ENCODE measurements at regions not wholly inside any gene's neighbourhood (a gene's known extent, or its start where the extent isn't known, plus 50 kb on each side); places are given as distances from the start of the nearest gene placed in this dataset.

DNA sequence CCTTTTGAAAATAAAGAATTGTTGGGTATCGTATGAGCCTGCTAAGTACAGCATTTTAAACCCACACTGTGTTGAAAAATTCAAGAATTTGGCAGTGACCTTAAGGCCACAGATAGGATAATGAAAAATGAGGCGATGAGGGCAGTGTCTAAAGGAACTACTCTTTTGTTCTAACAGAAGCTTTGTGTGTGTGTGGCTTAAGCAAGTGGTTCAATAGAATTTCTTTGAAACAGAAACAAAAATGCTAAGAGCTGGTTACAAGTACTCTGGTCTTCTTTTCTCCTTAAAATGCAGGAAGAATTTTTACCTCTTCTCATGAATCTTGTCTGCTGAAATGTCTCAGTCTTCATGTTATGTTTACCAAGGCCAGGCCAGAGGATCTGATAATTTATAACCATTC is 279.5 kb downstream of the ZNF536 start:
- Histone ChIP-seq H3K27ac (no peak overlapping the region), H3K9me3 (no peaks in the 10 kb centered on the region), H3K27me3 (ENCODE audit: low read depth) (peaks cover 57% of the 10 kb centered on the region), H3K4me1 (no peaks in the 10 kb centered on the region), H3K4me3 (no peak overlapping the region), H3K36me3 (no peaks in the 10 kb centered on the region)
- DNase-seq (no peak), ATAC-seq (no peak)
- TF ChIP-seq, protein P1, sequence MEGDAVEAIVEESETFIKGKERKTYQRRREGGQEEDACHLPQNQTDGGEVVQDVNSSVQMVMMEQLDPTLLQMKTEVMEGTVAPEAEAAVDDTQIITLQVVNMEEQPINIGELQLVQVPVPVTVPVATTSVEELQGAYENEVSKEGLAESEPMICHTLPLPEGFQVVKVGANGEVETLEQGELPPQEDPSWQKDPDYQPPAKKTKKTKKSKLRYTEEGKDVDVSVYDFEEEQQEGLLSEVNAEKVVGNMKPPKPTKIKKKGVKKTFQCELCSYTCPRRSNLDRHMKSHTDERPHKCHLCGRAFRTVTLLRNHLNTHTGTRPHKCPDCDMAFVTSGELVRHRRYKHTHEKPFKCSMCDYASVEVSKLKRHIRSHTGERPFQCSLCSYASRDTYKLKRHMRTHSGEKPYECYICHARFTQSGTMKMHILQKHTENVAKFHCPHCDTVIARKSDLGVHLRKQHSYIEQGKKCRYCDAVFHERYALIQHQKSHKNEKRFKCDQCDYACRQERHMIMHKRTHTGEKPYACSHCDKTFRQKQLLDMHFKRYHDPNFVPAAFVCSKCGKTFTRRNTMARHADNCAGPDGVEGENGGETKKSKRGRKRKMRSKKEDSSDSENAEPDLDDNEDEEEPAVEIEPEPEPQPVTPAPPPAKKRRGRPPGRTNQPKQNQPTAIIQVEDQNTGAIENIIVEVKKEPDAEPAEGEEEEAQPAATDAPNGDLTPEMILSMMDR (IDR thresholded peaks at IDR 0.05), result no peak
- intact Hi-C loops (cut with DNase I), result no loop called here

DNA sequence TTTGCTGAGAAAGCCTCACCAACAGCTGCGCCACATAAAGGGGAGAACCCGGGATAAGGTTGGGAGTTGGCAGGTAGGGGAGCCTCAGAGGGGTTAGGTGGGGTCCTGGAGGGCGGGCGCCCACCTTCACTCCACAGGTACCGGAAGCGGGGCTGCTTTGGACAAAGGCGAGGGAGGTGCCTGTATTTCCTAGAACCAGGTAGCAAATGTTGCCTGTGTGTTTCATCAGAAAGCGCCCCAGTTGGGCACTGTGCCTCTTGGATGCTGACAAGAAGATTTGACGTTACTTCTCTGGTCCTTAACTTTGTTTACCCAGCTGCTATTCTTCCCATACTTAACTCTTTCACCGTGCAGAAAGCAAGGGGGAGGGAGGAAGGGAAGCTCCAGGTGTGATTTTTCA is 278.9 kb downstream of the ZNF536 start:
- Histone ChIP-seq H3K4me3 (no peak overlapping the region), H3K27ac (no peak overlapping the region), H3K4me1 (no peaks in the 10 kb centered on the region), H3K36me3 (no peaks in the 10 kb centered on the region), H3K27me3 (ENCODE audit: low read depth) (peaks cover 60% of the 10 kb centered on the region), H3K9me3 (no peaks in the 10 kb centered on the region)
- intact Hi-C loops (cut with DNase I), result no loop called here
- ATAC-seq (no peak), DNase-seq (no peak)
- TF ChIP-seq, protein P1 (IDR thresholded peaks at IDR 0.05), result no peak

DNA sequence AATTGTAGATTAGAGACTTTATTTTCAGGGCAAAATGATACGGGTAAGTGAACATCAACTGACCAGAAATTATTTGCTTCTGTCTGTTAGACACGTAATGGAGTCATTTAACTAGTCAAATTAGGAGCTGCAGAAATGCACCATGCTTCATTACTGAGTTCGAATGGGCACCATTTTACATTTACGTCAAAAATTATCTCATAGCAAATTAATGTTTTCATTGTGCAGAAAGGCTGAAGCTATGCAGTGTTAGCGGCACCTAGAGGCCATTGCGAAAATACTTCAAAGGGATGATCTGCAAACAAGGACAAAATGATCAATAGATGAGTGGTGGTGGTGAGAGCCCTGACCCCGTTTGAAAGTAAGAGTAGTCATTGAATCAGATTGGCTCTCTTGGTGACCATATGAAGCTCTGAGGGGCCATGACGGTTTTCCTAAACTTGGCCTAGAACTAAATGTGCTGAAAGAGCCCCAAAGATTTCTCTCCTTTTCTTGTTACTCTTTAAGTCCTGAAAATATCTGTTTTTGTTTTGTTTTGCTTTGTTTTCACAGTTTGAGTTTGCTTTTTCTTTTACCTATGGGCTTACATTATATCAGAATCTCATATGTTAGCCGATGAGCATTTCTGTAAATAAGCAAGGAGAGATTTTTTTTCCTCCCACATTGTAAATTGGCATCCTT is 277.9 kb downstream of the ZNF536 start:
- TF ChIP-seq, protein P1 (IDR thresholded peaks at IDR 0.05), result peak; percentile 62
- intact Hi-C loops (cut with DNase I), result no loop called here
- Histone ChIP-seq H3K4me1 (no peaks in the 10 kb centered on the region), H3K9me3 (no peaks in the 10 kb centered on the region), H3K27me3 (ENCODE audit: low read depth) (peaks cover 55% of the 10 kb centered on the region), H3K27ac (no peak overlapping the region), H3K36me3 (no peaks in the 10 kb centered on the region), H3K4me3 (no peak overlapping the region)
- ATAC-seq (peak in 1 of 2 donors; percentile 37), DNase-seq (no peak)

DNA sequence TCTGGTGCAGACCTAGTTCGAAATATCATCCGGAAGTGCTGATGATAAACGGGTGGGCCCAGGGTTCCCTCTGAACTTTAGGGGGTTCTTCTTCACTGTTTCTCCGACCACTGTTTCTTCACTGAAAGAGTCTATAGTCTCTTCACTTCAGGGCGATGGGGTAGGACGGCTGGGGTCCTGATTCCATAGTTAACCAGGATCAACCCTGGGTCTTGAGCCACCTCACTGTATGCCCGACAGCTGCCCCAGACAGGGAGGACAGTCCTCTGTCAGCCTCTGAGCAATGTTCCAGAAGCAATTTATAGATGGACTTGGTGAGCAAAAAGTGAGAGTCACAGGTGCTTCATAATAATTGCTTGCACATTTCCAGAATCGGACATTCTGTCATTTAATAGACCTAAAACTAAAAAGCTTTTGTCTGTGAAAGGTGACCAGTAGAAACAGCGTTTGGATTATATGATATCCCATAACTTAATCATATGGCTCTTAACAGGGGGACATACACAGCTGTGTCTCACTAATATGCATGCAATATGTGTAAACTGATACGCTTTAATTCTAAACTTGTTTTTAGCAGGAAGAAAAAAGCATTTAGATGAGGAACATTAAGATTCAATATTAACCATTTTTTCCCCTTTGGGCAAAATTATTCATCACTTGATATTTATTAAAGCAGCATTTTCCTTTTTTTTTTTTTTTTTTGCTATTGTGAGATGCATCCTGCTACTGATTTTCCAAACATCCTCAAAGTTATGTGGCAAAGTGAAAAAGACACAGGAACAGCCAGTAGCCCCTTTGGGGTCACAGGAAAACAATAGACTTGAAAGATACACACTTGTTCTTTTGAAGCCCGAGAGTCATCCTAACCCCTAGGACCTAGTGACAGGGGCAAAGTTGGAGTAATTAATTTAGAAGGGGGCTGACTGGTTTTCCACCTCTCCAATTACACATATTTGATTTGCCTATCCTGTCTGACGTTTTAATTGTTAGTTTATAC is 277.0 kb downstream of the ZNF536 start:
- no peak for ATAC-seq
- no peak overlapping the region for H3K27ac ChIP-seq
- H3K4me3 ChIP-seq, result no peak overlapping the region
- no peaks in the 10 kb centered on the region for H3K9me3 ChIP-seq
- peaks cover 55% of the 10 kb centered on the region for H3K27me3 ChIP-seq (ENCODE audit: low read depth)
- no peaks in the 10 kb centered on the region for H3K4me1 ChIP-seq
- no peak for DNase-seq
- TF ChIP-seq, protein P1 (IDR thresholded peaks at IDR 0.05), result no peak
- no peaks in the 10 kb centered on the region for H3K36me3 ChIP-seq
- intact Hi-C loops (cut with DNase I), result no loop called here

DNA sequence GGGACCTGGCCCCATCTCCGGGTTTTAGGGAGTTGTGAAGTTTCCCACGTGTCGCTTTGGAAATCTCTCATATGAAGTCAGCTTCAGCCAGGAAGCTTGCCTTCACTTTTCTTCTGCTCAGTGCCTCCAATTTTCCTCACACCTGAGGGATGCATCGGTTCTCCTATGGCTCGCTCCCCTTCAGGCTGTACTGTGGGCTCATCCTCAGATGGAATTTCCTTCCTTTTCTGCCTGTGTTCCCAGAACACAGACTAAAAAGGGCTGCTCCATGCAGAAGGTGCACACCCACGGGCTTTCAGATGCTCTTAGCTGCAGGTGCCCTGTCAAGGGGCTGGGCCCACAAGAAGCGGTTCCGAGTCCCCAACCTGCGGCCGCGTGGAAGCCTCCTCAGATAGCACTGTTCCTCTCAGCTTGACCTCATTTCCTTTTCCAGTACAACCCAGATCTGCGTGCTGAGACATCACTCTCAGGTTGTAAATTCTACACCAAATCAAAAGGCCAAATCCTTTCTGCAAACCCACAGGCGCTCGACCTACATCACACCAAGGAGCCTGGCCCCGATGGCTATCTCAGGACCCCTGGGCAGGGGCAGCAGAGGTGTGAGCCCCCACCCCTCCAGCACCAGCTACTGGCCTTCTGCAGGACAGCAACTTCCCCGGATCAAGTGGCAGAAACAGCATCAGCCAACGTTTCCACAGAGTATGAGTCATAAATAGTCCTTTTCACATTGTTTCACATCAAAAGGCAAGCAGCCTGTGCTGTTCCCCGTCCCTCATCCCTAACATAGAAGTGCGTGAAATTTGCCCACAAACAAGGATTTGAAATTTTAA is 275.9 kb downstream of the ZNF536 start:
- Histone ChIP-seq H3K27ac (no peak overlapping the region), H3K9me3 (no peaks in the 10 kb centered on the region), H3K27me3 (ENCODE audit: low read depth) (peaks cover 50% of the 10 kb centered on the region), H3K36me3 (no peaks in the 10 kb centered on the region), H3K4me1 (no peaks in the 10 kb centered on the region), H3K4me3 (no peak overlapping the region)
- ATAC-seq (no peak), DNase-seq (no peak)
- intact Hi-C loops (cut with DNase I), result no loop called here
- TF ChIP-seq, protein P1 (IDR thresholded peaks at IDR 0.05), result no peak
